GM12878 (cell line): ENCODE measurements at regions not wholly inside any gene's neighbourhood (a gene's known extent, or its start where the extent isn't known, plus 50 kb on each side); places are given as distances from the start of the nearest gene placed in this dataset.

Experiments used
- ATAC-seq: fragments of 200-7000 bp; cut with Tn5 transposase; 3 replicates; pipeline ENCODE4 v1.9.1; 2020; ENCODE audit warnings: mild to moderate bottlenecking, moderate library complexity
- BruUV-seq: library from RNA; stranded (reverse); fragments of 400-500 nt; replicated peaks from 2 replicates; lab custom pipeline; 2021; lab: Mats Ljungman, UMichigan
- CTCF ChIA-PET: fragments of 300-600 bp; sonication (Branson Sonifier 250); formaldehyde crosslinking; extraction: SDS; loops from one replicate; lab custom pipeline; 2021; ENCODE audit warnings: inconsistent platforms; lab: Yijun Ruan, JAX
- POLR2A ChIA-PET: fragments of 350-600 bp; formaldehyde crosslinking; extraction: SDS; loops from one replicate; lab custom pipeline; 2021; ENCODE audit warnings: inconsistent platforms; lab: Charles Lee
- RAD21 ChIA-PET: fragments of 300-600 bp; sonication (Branson Sonifier 250); formaldehyde crosslinking; loops from one replicate; lab custom pipeline; 2023; ENCODE audit warnings: antibody characterized with exemption; ENCODE audit not compliant: unreplicated experiment; lab: Charles Lee
- SMC1A ChIA-PET: fragments of 300-600 bp; sonication (Branson Sonifier 250); formaldehyde crosslinking; loops from one replicate; lab custom pipeline; 2023; ENCODE audit not compliant: unreplicated experiment, uncharacterized antibody; lab: Charles Lee
- DNase-seq: peaks from one replicate; pipeline ENCODE4 v3.0.0-alpha.2; 2011; ENCODE audit warnings: low read depth, low spot score
- FAIRE-seq: peaks from 3 replicates; lab custom pipeline; 2011; peaks lifted over from hg19 to GRCh38; lab: Jason Lieb, UNC
- H2AFZ ChIP-seq: 2 replicates; pipeline ENCODE4 v1.6.0; 2011; ENCODE audit warnings: low read depth, low read length, control low read depth; ENCODE audit not compliant: control insufficient read depth
- H3K27ac ChIP-seq: 2 replicates; pipeline ENCODE4 v1.5.1; 2011; ENCODE audit warnings: control low read depth; ENCODE audit not compliant: control insufficient read depth, insufficient read depth
- H3K27me3 ChIP-seq, 2 experiments: replicated peaks in 1 of 2; 2 replicates each; pipeline versions ENCODE4 v1.6.0 to v1.6.1; 2011; ENCODE audit warnings: low read length in 1 of 2; ENCODE audit not compliant: control insufficient read depth in 2 of 2, insufficient read depth in 2 of 2
- H3K36me3 ChIP-seq, 2 experiments: 2 replicates each; pipeline ENCODE4 v1.5.1; 2011; ENCODE audit warnings: low read length in 1 of 2; ENCODE audit not compliant: control insufficient read depth in 2 of 2, insufficient read depth in 2 of 2
- H3K4me1 ChIP-seq: 2 replicates; pipeline ENCODE4 v1.6.1; 2011; ENCODE audit warnings: mild to moderate bottlenecking, low read length, moderate library complexity, mixed read lengths; ENCODE audit not compliant: control insufficient read depth, insufficient read depth
- H3K4me2 ChIP-seq: 2 replicates; pipeline ENCODE4 v1.6.0; 2011; ENCODE audit warnings: control low read depth; ENCODE audit not compliant: control insufficient read depth, insufficient read depth
- H3K4me3 ChIP-seq: fragments of 200-600 bp; sonication (generic); 2 replicates; pipeline ENCODE4 v1.5.1; 2016
- H3K79me2 ChIP-seq: 2 replicates; pipeline ENCODE4 v1.6.0; 2011; ENCODE audit warnings: low read length; ENCODE audit not compliant: control insufficient read depth, insufficient read depth
- H3K9ac ChIP-seq: 2 replicates; pipeline ENCODE4 v1.8.0; 2011; ENCODE audit warnings: low read length, control low read depth, mixed read lengths; ENCODE audit not compliant: control insufficient read depth, insufficient read depth
- H3K9me3 ChIP-seq: replicated peaks from 3 replicates; pipeline ENCODE4 v1.5.1; 2011; ENCODE audit warnings: mild to moderate bottlenecking, low read length; ENCODE audit not compliant: control insufficient read depth, insufficient read depth
- H4K20me1 ChIP-seq: 2 replicates; pipeline ENCODE4 v1.6.0; 2011; ENCODE audit not compliant: control insufficient read depth, insufficient read depth
- BACH1 ChIP-seq: fragments of 450-650 bp; IDR thresholded peaks from 2 replicates; pipeline ENCODE4 v1.6.1; 2017; ENCODE audit warnings: mild to moderate bottlenecking, borderline replicate concordance
- CTCF ChIP-seq, 3 experiments: IDR thresholded peaks in 2 of 3; conservative IDR thresholded peaks in 1 of 3; 2 replicates each; pipeline ENCODE4 v1.5.1; 2011; ENCODE audit warnings: low read depth in 3 of 3, low read length in 3 of 3, mild to moderate bottlenecking in 3 of 3, control low read depth in 2 of 3, moderate library complexity in 2 of 3, inconsistent platforms in 1 of 3, mixed read lengths in 1 of 3; ENCODE audit not compliant: control insufficient read depth in 2 of 3, insufficient read depth in 1 of 3; ENCODE audit errors: extremely low read depth in 1 of 3
- ETV6 ChIP-seq, 2 experiments: fragments of 450-650 bp in 1 of 2; IDR thresholded peaks in 1 of 2; conservative IDR thresholded peaks in 1 of 2; 2 replicates each; pipeline ENCODE4 v1.6.1; 2014; ENCODE audit warnings: antibody characterized with exemption in 1 of 2, borderline replicate concordance in 1 of 2, low read depth in 1 of 2, mild to moderate bottlenecking in 1 of 2, moderate library complexity in 1 of 2
- GABPA ChIP-seq: IDR thresholded peaks from 2 replicates; pipeline ENCODE4 v1.6.1; 2014; ENCODE audit warnings: antibody characterized with exemption, low read depth, mild to moderate bottlenecking, inconsistent platforms
- HCFC1 ChIP-seq: fragments of 150-350 bp; IDR thresholded peaks from 2 replicates; pipeline ENCODE4 v1.6.1; 2014; ENCODE audit warnings: low read length
- KLF5 ChIP-seq: fragments of 450-650 bp; IDR thresholded peaks from 2 replicates; pipeline ENCODE4 v1.6.1; 2014; ENCODE audit warnings: mild to moderate bottlenecking; ENCODE audit not compliant: partially characterized antibody
- MEF2B ChIP-seq: fragments of 450-650 bp; IDR thresholded peaks from 2 replicates; pipeline ENCODE4 v1.6.1; 2018; ENCODE audit warnings: mild to moderate bottlenecking, moderate library complexity; ENCODE audit not compliant: partially characterized antibody, poor library complexity, severe bottlenecking
- NFIC ChIP-seq: IDR thresholded peaks from 2 replicates; pipeline ENCODE4 v1.6.1; 2012; ENCODE audit warnings: low read depth, mild to moderate bottlenecking, inconsistent platforms, low read length, moderate library complexity
- NFYB ChIP-seq: IDR thresholded peaks from 2 replicates; pipeline ENCODE4 v1.6.1; 2011; ENCODE audit warnings: low read depth, mild to moderate bottlenecking, low read length, improper control_type of control experiment, moderate library complexity; ENCODE audit not compliant: insufficient read depth
- NR2C1 ChIP-seq: fragments of 450-650 bp; IDR thresholded peaks from 2 replicates; pipeline ENCODE4 v1.6.1; 2017; ENCODE audit warnings: antibody characterized with exemption, mild to moderate bottlenecking, moderate library complexity
- ZNF207 ChIP-seq: fragments of 450-650 bp; IDR thresholded peaks from 2 replicates; pipeline ENCODE4 v1.6.1; 2014; ENCODE audit warnings: antibody characterized with exemption, mild to moderate bottlenecking, borderline replicate concordance
- WGBS: methylation state at CpG from one replicate; pipeline ENCODE4 v1.1.6; 2016; ENCODE audit warnings: low lambda C conversion rate; ENCODE audit not compliant: insufficient replicate concordance, insufficient coverage; ENCODE audit errors: missing lambda C conversion rate; 5-methylcytosine and 5-hydroxymethylcytosine counted together
- in situ Hi-C: fragments of 300-500 bp; cut with MboI; formaldehyde crosslinking; loops from 9 replicates; pipeline ENCODE4 v1.14.3; 2018; ENCODE audit warnings: mixed read lengths
- intact Hi-C: fragments of 100-400 bp; cut with micrococcal nuclease; formaldehyde crosslinking; loops from one replicate; pipeline ENCODE4 v1.14.2; 2022; ENCODE audit not compliant: unreplicated experiment

GRCh38 chr6:6973721-6974120 is 134.0 kb upstream of the RREB1 start:
- Histone ChIP-seq H3K9ac (no peak overlapping the region), H3K27me3 (no peaks in the 10 kb centered on the region; a peak in 1 of 4 replicates), H3K4me3 (no peak overlapping the region), H3K4me1 (no peaks in the 10 kb centered on the region), H3K4me2 (no peak overlapping the region), H3K27ac (no peak overlapping the region), H4K20me1 (no peaks in the 10 kb centered on the region), H3K36me3 (no peaks in the 10 kb centered on the region), H2AFZ (no peak overlapping the region), H3K9me3 (no peaks in the 10 kb centered on the region), H3K79me2 (no peaks in the 10 kb centered on the region)
- no TSS peak for BruUV-seq
- WGBS = 67% methylated on average over 6 of the region's 6 CpGs
- FAIRE-seq (no peak), ATAC-seq (no peak), DNase-seq (no peak)
- no peak for TF ChIP-seq KLF5
- TF ChIP-seq HCFC1 = no peak
- TF ChIP-seq BACH1 = no peak
- TF ChIP-seq ETV6 (conservative IDR thresholded peaks at IDR 0.05 in 1 of 2, IDR thresholded peaks at IDR 0.05 in 1 of 2; ENCODE audit: borderline replicate concordance in 1 of 2, low read depth in 1 of 2) = no peak
- no peak for TF ChIP-seq NFIC
- TF ChIP-seq GABPA = no peak
- TF ChIP-seq NFYB = no peak
- TF ChIP-seq NR2C1 = no peak
- TF ChIP-seq MEF2B = no peak
- no peak for TF ChIP-seq ZNF207
- TF ChIP-seq CTCF (IDR thresholded peaks at IDR 0.05 in 2 of 3, conservative IDR thresholded peaks at IDR 0.05 in 1 of 3; ENCODE audit: control insufficient read depth in 2 of 3, extremely low read depth in 1 of 3, insufficient read depth in 1 of 3, low read depth in 3 of 3, low read length in 3 of 3) = no peak
- RAD21 ChIA-PET = no interaction called here
- CTCF ChIA-PET = no interaction called here
- SMC1A ChIA-PET = no interaction called here
- in situ Hi-C loops = no loop called here
- POLR2A ChIA-PET = no interaction called here
- intact Hi-C loops = no loop called here
